H9 (cell line): ENCODE measurements at regions not wholly inside any gene's neighbourhood (a gene's known extent, or its start where the extent isn't known, plus 50 kb on each side); places are given as distances from the start of the nearest gene placed in this dataset.

Source experiments
- DNase-seq: peaks from one replicate; pipeline ENCODE4 v3.0.0-alpha.2; 2017
- H2AFZ ChIP-seq: one replicate; pipeline ENCODE4 v1.6.1; 2013; ENCODE audit warnings: mild to moderate bottlenecking, low read length, control low read depth, moderate library complexity
- H2AK5ac ChIP-seq: 2 replicates; pipeline ENCODE4 v1.6.1; 2013; ENCODE audit warnings: low read length, control low read depth, mixed read lengths; ENCODE audit not compliant: insufficient read length
- H2BK120ac ChIP-seq: one replicate; pipeline ENCODE4 v1.6.1; 2013; ENCODE audit warnings: low read depth, mild to moderate bottlenecking, low read length, control low read depth, inconsistent platforms; ENCODE audit not compliant: poor library complexity, severe bottlenecking
- H2BK12ac ChIP-seq: 2 replicates; pipeline ENCODE4 v1.6.1; 2013; ENCODE audit warnings: low read length, control low read depth, mixed read lengths, low read depth; ENCODE audit not compliant: insufficient read length
- H2BK15ac ChIP-seq: 2 replicates; pipeline ENCODE4 v1.6.1; 2013; ENCODE audit warnings: low read depth, low read length, control low read depth
- H2BK20ac ChIP-seq: one replicate; pipeline ENCODE4 v1.6.1; 2013; ENCODE audit warnings: low read depth, mild to moderate bottlenecking, low read length, control low read depth, inconsistent platforms; ENCODE audit not compliant: poor library complexity, severe bottlenecking
- H2BK5ac ChIP-seq: 2 replicates; pipeline ENCODE4 v1.6.1; 2013; ENCODE audit warnings: low read length, control low read depth, mixed read lengths; ENCODE audit not compliant: insufficient read length
- H3K14ac ChIP-seq: 2 replicates; pipeline ENCODE4 v1.6.1; 2013; ENCODE audit warnings: low read length, control low read depth; ENCODE audit not compliant: insufficient read depth
- H3K18ac ChIP-seq: 2 replicates; pipeline ENCODE4 v1.6.1; 2013; ENCODE audit warnings: low read depth, mild to moderate bottlenecking, mixed read lengths, low read length, control low read depth; ENCODE audit not compliant: insufficient read length
- H3K23ac ChIP-seq: 2 replicates; pipeline ENCODE4 v1.6.1; 2013; ENCODE audit warnings: low read length, control low read depth, mixed read lengths, low read depth; ENCODE audit not compliant: insufficient read length
- H3K23me2 ChIP-seq: 2 replicates; pipeline ENCODE4 v1.6.1; 2013; ENCODE audit warnings: low read depth, mild to moderate bottlenecking, mixed read lengths, low read length, control low read depth; ENCODE audit not compliant: insufficient read length, poor library complexity, severe bottlenecking
- H3K27ac ChIP-seq: 2 replicates; pipeline ENCODE4 v1.5.1; 2013; ENCODE audit warnings: low read length, control low read depth, mixed read lengths, low read depth; ENCODE audit not compliant: insufficient read length
- H3K27me3 ChIP-seq: 2 replicates; pipeline ENCODE4 v1.6.1; 2013; ENCODE audit warnings: low read length, control low read depth, inconsistent platforms; ENCODE audit not compliant: insufficient read depth
- H3K4ac ChIP-seq: 2 replicates; pipeline ENCODE4 v1.6.1; 2013; ENCODE audit warnings: low read depth, mild to moderate bottlenecking, control low read depth, inconsistent platforms, low read length, moderate library complexity
- H3K4me1 ChIP-seq: 2 replicates; pipeline ENCODE4 v1.6.1; 2013; ENCODE audit warnings: low read length, control low read depth, inconsistent platforms; ENCODE audit not compliant: insufficient read depth
- H3K4me2 ChIP-seq: 2 replicates; pipeline ENCODE4 v1.6.1; 2013; ENCODE audit warnings: low read length, control low read depth, mixed read lengths; ENCODE audit not compliant: insufficient read length, insufficient read depth
- H3K56ac ChIP-seq: 2 replicates; pipeline ENCODE4 v1.6.1; 2013; ENCODE audit warnings: low read depth, mild to moderate bottlenecking, mixed read lengths, low read length, control low read depth; ENCODE audit not compliant: insufficient read length
- H3K79me1 ChIP-seq: 2 replicates; pipeline ENCODE4 v1.6.1; 2013; ENCODE audit warnings: low read depth, mild to moderate bottlenecking, moderate library complexity, low read length, control low read depth, inconsistent platforms; ENCODE audit not compliant: insufficient read depth, poor library complexity, severe bottlenecking
- H3K79me2 ChIP-seq: 2 replicates; pipeline ENCODE4 v1.6.1; 2013; ENCODE audit warnings: low read length, control low read depth, inconsistent platforms; ENCODE audit not compliant: insufficient read depth
- H3K9ac ChIP-seq: 2 replicates; pipeline ENCODE4 v1.6.1; 2013; ENCODE audit warnings: low read length, control low read depth, mixed read lengths; ENCODE audit not compliant: insufficient read length; ENCODE audit errors: extremely low read depth
- H3K9me3 ChIP-seq: one replicate; pipeline ENCODE4 v1.6.1; 2013; ENCODE audit warnings: low read depth, low read length, inconsistent platforms; ENCODE audit not compliant: control insufficient read depth
- H3T11ph ChIP-seq: one replicate; pipeline ENCODE4 v1.6.1; 2013; ENCODE audit warnings: mild to moderate bottlenecking, low read length, control low read depth, inconsistent platforms
- H4K20me1 ChIP-seq: one replicate; pipeline ENCODE4 v1.6.1; 2013; ENCODE audit not compliant: control insufficient read depth, insufficient read length, insufficient read depth
- H4K5ac ChIP-seq: 2 replicates; pipeline ENCODE4 v1.6.1; 2013; ENCODE audit warnings: low read depth, mild to moderate bottlenecking, mixed read lengths, low read length, control low read depth; ENCODE audit not compliant: insufficient read length
- H4K8ac ChIP-seq: replicated peaks from 2 replicates; pipeline ENCODE4 v1.6.1; 2013; ENCODE audit warnings: low read length, control low read depth, mixed read lengths, low read depth; ENCODE audit not compliant: insufficient read length
- H4K91ac ChIP-seq: 2 replicates; pipeline ENCODE4 v1.6.1; 2013; ENCODE audit warnings: low read depth, mild to moderate bottlenecking, moderate library complexity, mixed read lengths, low read length, control low read depth; ENCODE audit not compliant: insufficient read length
- H3K27ac Mint-ChIP-seq, 3 experiments: 2 replicates in 2 of 3; 3 replicates in 1 of 3; pipeline ENCODE4 v1.8.0; 2020 to 2021; ENCODE audit warnings: mixed read lengths in 3 of 3, mild to moderate bottlenecking in 1 of 3, moderate library complexity in 1 of 3
- H3K27me3 Mint-ChIP-seq: 2 replicates; pipeline ENCODE4 v1.8.0; 2021; ENCODE audit warnings: low read depth, mild to moderate bottlenecking, moderate library complexity, mixed read lengths
- H3K36me3 Mint-ChIP-seq, 3 experiments: 2 replicates in 2 of 3; 3 replicates in 1 of 3; pipeline ENCODE4 v1.8.0; 2020 to 2021; ENCODE audit warnings: low read depth in 3 of 3, mixed read lengths in 3 of 3; ENCODE audit not compliant: insufficient read depth in 1 of 3
- H3K4me1 Mint-ChIP-seq, 2 experiments: 2 replicates each; pipeline ENCODE4 v1.8.0; 2020; ENCODE audit warnings: mixed read lengths in 2 of 2
- H3K4me3 Mint-ChIP-seq, 2 experiments: 2 replicates in 1 of 2; 3 replicates in 1 of 2; pipeline ENCODE4 v1.8.0; 2020 to 2021; ENCODE audit warnings: mild to moderate bottlenecking in 2 of 2, mixed read lengths in 2 of 2, moderate library complexity in 1 of 2
- H3K9me3 Mint-ChIP-seq, 2 experiments: 2 replicates in 1 of 2; 3 replicates in 1 of 2; pipeline ENCODE4 v1.8.0; 2020; ENCODE audit warnings: mild to moderate bottlenecking in 2 of 2, mixed read lengths in 2 of 2, moderate library complexity in 1 of 2
- WGBS: extraction: QIAGEN DNeasy Blood & Tissue Kit; methylation state at CpG from one replicate; pipeline ENCODE4 v1.1.7; 2013; ENCODE audit warnings: missing lambda C conversion rate, low lambda C conversion rate, mixed read lengths; ENCODE audit not compliant: insufficient read length; ENCODE audit errors: extremely low coverage; 5-methylcytosine and 5-hydroxymethylcytosine counted together
- TF ChIP-seq, protein P1 (sequence below): fragments of 200-600 bp; sonication (generic); conservative IDR thresholded peaks from 3 replicates; pipeline ENCODE4 v1.8.0; 2021; ENCODE audit warnings: antibody characterized with exemption, mild to moderate bottlenecking

DNA sequence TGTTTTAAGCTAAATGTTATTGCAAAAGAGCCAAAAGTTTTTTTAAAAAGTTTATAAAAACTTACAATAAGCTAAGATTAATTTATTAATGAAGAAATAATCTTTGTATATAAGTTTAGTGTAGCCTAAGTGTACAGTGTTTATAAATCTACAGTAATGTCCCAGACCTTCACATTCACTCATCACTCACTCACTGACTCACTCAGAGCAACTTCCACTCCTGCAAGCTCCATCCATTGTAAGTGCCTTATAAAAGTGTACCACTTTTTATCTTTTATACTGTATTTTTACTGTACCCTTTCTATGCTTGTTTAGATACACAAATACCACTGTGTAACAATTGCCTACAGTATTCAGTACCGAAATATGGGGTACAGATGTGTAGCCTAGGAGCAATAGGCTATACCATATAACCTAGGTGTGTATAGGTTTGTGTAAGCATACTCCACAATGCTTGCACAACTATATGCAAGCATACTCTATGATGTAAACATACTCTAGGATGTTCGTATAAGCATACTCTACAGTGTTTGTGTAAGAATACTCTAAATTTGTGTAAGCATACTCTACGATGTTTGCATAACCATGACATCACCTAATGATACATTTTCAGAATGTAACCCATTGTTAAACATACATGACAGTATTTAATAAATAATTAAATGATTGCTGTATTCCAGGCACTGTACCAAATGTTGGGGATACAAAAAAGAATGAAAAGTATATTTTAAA lies 953.0 kb downstream of the KCNA4 start:
- H3K27ac ChIP-seq = no peak overlapping the region
- H4K91ac ChIP-seq = no peak overlapping the region
- no peak overlapping the region for H3K18ac ChIP-seq
- H2BK12ac ChIP-seq = no peak overlapping the region
- H4K8ac ChIP-seq = no peak overlapping the region
- H2BK5ac ChIP-seq = no peak overlapping the region
- no peak overlapping the region for H3K14ac ChIP-seq
- no peak overlapping the region for H2AFZ ChIP-seq
- no peaks in the 10 kb centered on the region for H3K23me2 ChIP-seq
- H3K56ac ChIP-seq = no peak overlapping the region
- no peak overlapping the region for H3K4ac ChIP-seq
- WGBS = no CpG with 5 or more reads among the region's 3 CpGs
- no peak overlapping the region for H3K9ac ChIP-seq
- H3K27ac Mint-ChIP-seq = no peak overlapping the region
- no peak overlapping the region for H3K4me2 ChIP-seq
- H3K79me1 ChIP-seq = no peaks in the 10 kb centered on the region
- H2BK15ac ChIP-seq = no peak overlapping the region
- no peak overlapping the region for H2AK5ac ChIP-seq
- H3K4me1 ChIP-seq = no peaks in the 10 kb centered on the region
- H3K27me3 ChIP-seq = no peaks in the 10 kb centered on the region
- no peak overlapping the region for H2BK20ac ChIP-seq
- no peak overlapping the region for H3K4me3 Mint-ChIP-seq
- no peak overlapping the region for H2BK120ac ChIP-seq
- H4K5ac ChIP-seq = no peak overlapping the region
- H3K4me1 Mint-ChIP-seq = no peaks in the 10 kb centered on the region
- no peaks in the 10 kb centered on the region for H3K79me2 ChIP-seq
- no peak overlapping the region for H3T11ph ChIP-seq
- no peaks in the 10 kb centered on the region for H3K9me3 Mint-ChIP-seq
- H3K23ac ChIP-seq = no peak overlapping the region
- no peaks in the 10 kb centered on the region for H3K9me3 ChIP-seq
- no peaks in the 10 kb centered on the region for H3K27me3 Mint-ChIP-seq
- no peaks in the 10 kb centered on the region; a peak in 1 of 7 replicates for H3K36me3 Mint-ChIP-seq
- no peaks in the 10 kb centered on the region for H4K20me1 ChIP-seq
- TF ChIP-seq, protein P1, sequence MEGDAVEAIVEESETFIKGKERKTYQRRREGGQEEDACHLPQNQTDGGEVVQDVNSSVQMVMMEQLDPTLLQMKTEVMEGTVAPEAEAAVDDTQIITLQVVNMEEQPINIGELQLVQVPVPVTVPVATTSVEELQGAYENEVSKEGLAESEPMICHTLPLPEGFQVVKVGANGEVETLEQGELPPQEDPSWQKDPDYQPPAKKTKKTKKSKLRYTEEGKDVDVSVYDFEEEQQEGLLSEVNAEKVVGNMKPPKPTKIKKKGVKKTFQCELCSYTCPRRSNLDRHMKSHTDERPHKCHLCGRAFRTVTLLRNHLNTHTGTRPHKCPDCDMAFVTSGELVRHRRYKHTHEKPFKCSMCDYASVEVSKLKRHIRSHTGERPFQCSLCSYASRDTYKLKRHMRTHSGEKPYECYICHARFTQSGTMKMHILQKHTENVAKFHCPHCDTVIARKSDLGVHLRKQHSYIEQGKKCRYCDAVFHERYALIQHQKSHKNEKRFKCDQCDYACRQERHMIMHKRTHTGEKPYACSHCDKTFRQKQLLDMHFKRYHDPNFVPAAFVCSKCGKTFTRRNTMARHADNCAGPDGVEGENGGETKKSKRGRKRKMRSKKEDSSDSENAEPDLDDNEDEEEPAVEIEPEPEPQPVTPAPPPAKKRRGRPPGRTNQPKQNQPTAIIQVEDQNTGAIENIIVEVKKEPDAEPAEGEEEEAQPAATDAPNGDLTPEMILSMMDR = no peak
- DNase-seq = no peak
